Ovary (tissue), 7 donors: ENCODE measurements at regions not wholly inside any gene's neighbourhood (a gene's known extent, or its start where the extent isn't known, plus 50 kb on each side); places are given as distances from the start of the nearest gene placed in this dataset.

ENCODE experiments used
- DNase-seq, 5 donors: peaks; one replicate each; pipeline ENCODE4 v3.0.0-alpha.2; 2019 to 2020
- H3K27ac ChIP-seq, 2 donors: fragments of 200-600 bp; one replicate each; pipeline versions ENCODE4 v1.5.1 to v1.8.0; 2019 to 2022
- H3K27me3 ChIP-seq: fragments of 200-600 bp; one replicate; pipeline ENCODE4 v1.8.0; 2022
- H3K36me3 ChIP-seq: fragments of 200-600 bp; sonication (generic); one replicate; pipeline ENCODE4 v1.5.1; 2019
- H3K4me1 ChIP-seq: one replicate; pipeline ENCODE4 v1.8.1; 2013; ENCODE audit warnings: mild to moderate bottlenecking, moderate library complexity; ENCODE audit not compliant: insufficient read depth
- H3K4me3 ChIP-seq: fragments of 200-600 bp; sonication (generic); one replicate; pipeline ENCODE4 v1.5.1; 2017
- H3K9me3 ChIP-seq, 2 donors: fragments of 200-600 bp in 1 of 2; sonication (generic) in 1 of 2; one replicate each; pipeline versions ENCODE4 v1.5.1 to v1.8.1; 2013 to 2019; ENCODE audit warnings: mild to moderate bottlenecking in 1 of 2, moderate library complexity in 1 of 2
- EP300 ChIP-seq: sonication (generic); formaldehyde crosslinking; IDR thresholded peaks from one replicate; pipeline ENCODE4 v1.6.1; 2017; ENCODE audit warnings: antibody characterized with exemption
- POLR2A ChIP-seq: fragments of 450-650 bp; IDR thresholded peaks from one replicate; pipeline ENCODE4 v1.6.1; 2017; ENCODE audit warnings: antibody characterized with exemption, mild to moderate bottlenecking, moderate library complexity
- WGBS, 3 donors: extraction: QIAGEN DNeasy Blood & Tissue Kit in 1 of 3; methylation state at CpG; one replicate each; pipeline versions ENCODE4 v1.1.5 to v1.1.7; 2013 to 2017; 5-methylcytosine and 5-hydroxymethylcytosine counted together
- intact Hi-C, 4 donors: fragments of 100-400 bp; cut with DNase I; formaldehyde crosslinking; loops; one replicate each; pipeline versions ENCODE4 v1.11.0 to v1.15.1; 2022 to 2023
- TF ChIP-seq, protein P1 (sequence below), 3 donors: fragments of 450-650 bp in 2 of 3; fragments of 200-600 bp in 1 of 3; IDR thresholded peaks; one replicate each; pipeline versions ENCODE4 v1.5.1 to v1.8.0; 2016 to 2022; ENCODE audit warnings: antibody characterized with exemption in 3 of 3, mild to moderate bottlenecking in 1 of 3
- donor health status: DM: no; HTN: no; CAD: no; lungs with moderate emphysema.
- donor health status: DM: no; HTN: no; CAD: no.
- donor health status: Bipolar disorder and iron deficiency.
- donor health status: DM: no; HTN: no; CAD: no.
- donor health status: DM: yes; HTN: yes; CAD: no.

DNA sequence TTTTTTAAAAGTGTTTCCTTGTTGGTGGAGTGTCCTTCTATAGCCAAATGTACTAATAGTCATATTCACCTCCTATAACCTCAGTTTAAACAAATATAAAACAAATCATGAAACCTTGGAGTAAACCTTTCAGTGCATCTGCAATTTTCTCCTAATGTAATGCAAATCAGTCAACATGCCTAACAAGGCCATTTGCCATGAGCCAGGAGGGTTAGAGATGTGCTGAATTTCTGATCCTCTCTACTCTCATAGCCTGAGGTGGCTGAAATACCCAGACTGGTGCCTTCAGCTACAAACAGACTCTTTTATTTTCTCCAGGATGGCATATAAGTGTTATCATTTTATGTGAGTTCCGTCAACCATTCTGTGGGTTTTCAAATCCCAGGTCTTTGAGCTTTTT is 908.1 kb downstream of the GALC start:
- Histone ChIP-seq H3K27ac (no peak overlapping the region), H3K4me3 (no peak overlapping the region), H3K9me3 (no peaks in the 10 kb centered on the region), H3K27me3 (no peaks in the 10 kb centered on the region), H3K4me1 (no peaks in the 10 kb centered on the region), H3K36me3 (no peaks in the 10 kb centered on the region)
- TF ChIP-seq EP300 = no peak
- TF ChIP-seq, protein P1, sequence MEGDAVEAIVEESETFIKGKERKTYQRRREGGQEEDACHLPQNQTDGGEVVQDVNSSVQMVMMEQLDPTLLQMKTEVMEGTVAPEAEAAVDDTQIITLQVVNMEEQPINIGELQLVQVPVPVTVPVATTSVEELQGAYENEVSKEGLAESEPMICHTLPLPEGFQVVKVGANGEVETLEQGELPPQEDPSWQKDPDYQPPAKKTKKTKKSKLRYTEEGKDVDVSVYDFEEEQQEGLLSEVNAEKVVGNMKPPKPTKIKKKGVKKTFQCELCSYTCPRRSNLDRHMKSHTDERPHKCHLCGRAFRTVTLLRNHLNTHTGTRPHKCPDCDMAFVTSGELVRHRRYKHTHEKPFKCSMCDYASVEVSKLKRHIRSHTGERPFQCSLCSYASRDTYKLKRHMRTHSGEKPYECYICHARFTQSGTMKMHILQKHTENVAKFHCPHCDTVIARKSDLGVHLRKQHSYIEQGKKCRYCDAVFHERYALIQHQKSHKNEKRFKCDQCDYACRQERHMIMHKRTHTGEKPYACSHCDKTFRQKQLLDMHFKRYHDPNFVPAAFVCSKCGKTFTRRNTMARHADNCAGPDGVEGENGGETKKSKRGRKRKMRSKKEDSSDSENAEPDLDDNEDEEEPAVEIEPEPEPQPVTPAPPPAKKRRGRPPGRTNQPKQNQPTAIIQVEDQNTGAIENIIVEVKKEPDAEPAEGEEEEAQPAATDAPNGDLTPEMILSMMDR (IDR thresholded peaks at IDR 0.05) = no peak
- no peak for TF ChIP-seq POLR2A
- DNase-seq = no peak
- intact Hi-C loops = no loop called here
- 91 to 96% (median 92%) methylated on average over 1 of the region's 1 CpG for WGBS, 3 donors

DNA sequence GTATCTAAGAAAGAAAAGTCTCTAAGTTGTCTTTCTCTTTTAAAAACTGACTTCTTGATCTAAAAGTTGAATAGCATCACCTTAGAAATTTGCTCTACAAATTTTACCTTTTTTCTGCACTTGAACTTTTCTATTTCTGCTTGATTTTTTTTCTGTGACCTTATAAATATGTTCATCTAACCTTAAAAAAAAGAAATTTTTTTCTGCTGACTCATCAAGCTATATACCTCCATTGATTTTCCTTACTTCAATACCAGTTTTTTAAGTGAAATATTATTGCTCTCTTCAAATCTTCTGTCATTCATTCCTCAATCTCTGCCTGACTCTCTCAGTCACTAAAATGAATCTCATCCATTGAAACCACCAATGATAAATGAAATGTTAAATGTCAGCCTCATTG is 910.1 kb downstream of the GALC start:
- H3K4me1 ChIP-seq = no peaks in the 10 kb centered on the region
- H3K27me3 ChIP-seq = no peaks in the 10 kb centered on the region
- H3K4me3 ChIP-seq = no peak overlapping the region
- no peak for TF ChIP-seq POLR2A
- TF ChIP-seq EP300 = no peak
- TF ChIP-seq, protein P1 (IDR thresholded peaks at IDR 0.05) = no peak
- no peaks in the 10 kb centered on the region for H3K9me3 ChIP-seq
- DNase-seq = no peak
- H3K27ac ChIP-seq = no peak overlapping the region
- H3K36me3 ChIP-seq = no peaks in the 10 kb centered on the region
- intact Hi-C loops = no loop called here

DNA sequence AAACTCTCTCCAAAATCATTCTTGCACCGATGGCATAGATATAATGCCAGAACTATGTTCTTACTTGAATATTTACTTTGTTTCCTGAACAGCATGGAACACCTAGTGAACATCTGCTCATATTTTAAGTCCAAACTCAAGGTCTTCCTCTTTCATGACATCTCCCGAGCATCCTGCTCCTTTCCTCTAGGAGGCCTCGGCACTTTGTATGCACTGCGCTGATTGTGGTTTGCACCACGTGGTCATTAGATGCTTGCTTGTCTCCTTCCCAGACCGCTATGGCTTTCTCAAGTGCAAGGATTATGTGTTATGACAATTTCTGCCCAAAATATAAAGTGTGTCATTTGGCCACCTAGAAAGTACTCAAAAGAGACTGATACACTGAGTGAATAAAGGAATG is 912.0 kb downstream of the GALC start:
- Histone ChIP-seq H3K36me3 (no peaks in the 10 kb centered on the region), H3K27ac (no peak overlapping the region), H3K27me3 (no peaks in the 10 kb centered on the region), H3K4me3 (no peak overlapping the region), H3K9me3 (no peaks in the 10 kb centered on the region), H3K4me1 (no peaks in the 10 kb centered on the region)
- 64 to 79% (median 74%) methylated on average over 6 of the region's 6 CpGs for WGBS, 3 donors
- DNase-seq = no peak
- no peak for TF ChIP-seq EP300
- TF ChIP-seq, protein P1 (IDR thresholded peaks at IDR 0.05) = no peak
- no peak for TF ChIP-seq POLR2A
- intact Hi-C loops = no loop called here

DNA sequence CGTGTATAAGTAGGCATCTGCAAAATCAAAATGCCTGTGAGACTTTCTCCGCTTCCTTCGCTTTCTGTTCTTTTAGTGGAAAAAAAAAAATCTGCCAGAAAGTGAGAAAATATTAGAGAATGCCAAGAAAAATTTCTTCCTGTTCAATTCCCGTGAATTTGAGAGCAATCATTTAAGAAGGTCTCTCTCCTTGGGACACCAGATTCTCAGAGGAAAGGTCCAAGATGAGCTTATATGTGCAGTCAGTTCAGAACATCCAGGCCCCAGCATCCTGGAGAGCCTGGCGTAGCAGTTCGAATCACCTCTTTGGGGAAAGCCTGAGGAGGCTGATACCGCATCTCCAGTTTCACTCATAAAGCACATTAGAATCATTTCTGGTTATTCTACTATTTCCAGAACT is 912.8 kb downstream of the GALC start:
- intact Hi-C loops = no loop called here
- TF ChIP-seq EP300 (no peak), POLR2A (no peak)
- TF ChIP-seq, protein P1 (IDR thresholded peaks at IDR 0.05) = no peak
- 78 to 82% (median 81%) methylated on average over 7 of the region's 7 CpGs for WGBS, 3 donors
- H3K4me3 ChIP-seq = no peak overlapping the region
- DNase-seq = no peak
- no peak overlapping the region for H3K27ac ChIP-seq
- H3K4me1 ChIP-seq = no peaks in the 10 kb centered on the region
- no peaks in the 10 kb centered on the region for H3K36me3 ChIP-seq
- no peaks in the 10 kb centered on the region for H3K27me3 ChIP-seq
- no peaks in the 10 kb centered on the region for H3K9me3 ChIP-seq

DNA sequence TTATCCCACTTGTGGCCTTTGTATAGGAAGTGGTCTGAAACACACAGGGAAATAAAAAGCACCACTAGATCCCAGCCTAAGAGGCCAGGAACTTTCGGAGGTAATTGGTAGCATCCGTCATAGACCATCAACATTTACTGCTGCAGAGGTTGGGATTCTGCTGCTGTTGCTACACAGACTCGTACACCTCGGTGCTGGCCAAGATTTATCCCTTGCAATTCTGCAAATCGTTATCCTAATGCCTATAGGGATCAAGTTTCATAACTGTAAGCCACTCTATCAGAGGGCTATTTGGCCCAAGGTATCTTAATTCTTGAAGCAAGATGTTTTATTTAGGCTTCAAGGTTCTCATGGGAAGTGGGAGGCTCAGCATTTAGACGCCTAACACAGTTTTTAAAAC is 913.6 kb downstream of the GALC start:
- no peak for DNase-seq
- 15 to 29% (median 18%) methylated on average over 6 of the region's 6 CpGs for WGBS, 3 donors
- Histone ChIP-seq H3K4me3 (no peak overlapping the region), H3K27ac (no peak overlapping the region), H3K4me1 (no peaks in the 10 kb centered on the region), H3K36me3 (no peaks in the 10 kb centered on the region), H3K9me3 (no peaks in the 10 kb centered on the region), H3K27me3 (no peaks in the 10 kb centered on the region)
- TF ChIP-seq EP300 (no peak), POLR2A (no peak)
- TF ChIP-seq, protein P1 (IDR thresholded peaks at IDR 0.05) = no peak
- intact Hi-C loops = no loop called here
